ENCODE measurements at regions not wholly inside any gene's neighbourhood (a gene's known extent, or its start where the extent isn't known, plus 50 kb on each side); places are given as distances from the start of the nearest gene placed in this dataset.

- TF ChIP-seq CTCF (conservative IDR thresholded peaks at IDR 0.05) = no peak
- H3K27ac ChIP-seq = no peak overlapping the region
These were observed 703.5 kb downstream of the TFAP2A start for GRCh38 chr6:9711365-9711764.

- H3K27ac ChIP-seq = no peak overlapping the region
- no peak for TF ChIP-seq CTCF (conservative IDR thresholded peaks at IDR 0.05)
These were observed 704.3 kb downstream of the TFAP2A start for GRCh38 chr6:9710574-9710973.

GRCh38 chr6:9708600-9708999 is 706.3 kb downstream of the TFAP2A start:
- TF ChIP-seq CTCF (conservative IDR thresholded peaks at IDR 0.05) = no peak
- H3K27ac ChIP-seq = no peak overlapping the region

- no peak overlapping the region for H3K27ac ChIP-seq
- TF ChIP-seq CTCF (conservative IDR thresholded peaks at IDR 0.05) = no peak
These were observed 709.9 kb downstream of the TFAP2A start for GRCh38 chr6:9704989-9705388.

GRCh38 chr6:9702914-9703313 is 712.0 kb downstream of the TFAP2A start:
- no peak for TF ChIP-seq CTCF (conservative IDR thresholded peaks at IDR 0.05)
- no peak overlapping the region for H3K27ac ChIP-seq

GRCh38 chr6:9699888-9700287 is 715.0 kb downstream of the TFAP2A start:
- TF ChIP-seq CTCF (conservative IDR thresholded peaks at IDR 0.05) = no peak

GRCh38 chr6:9697263-9697931 is 717.5 kb downstream of the TFAP2A start:
- no peak for TF ChIP-seq CTCF (conservative IDR thresholded peaks at IDR 0.05)

More at GRCh38 chr6:9699888-9700287, 715.0 kb downstream of the TFAP2A start:
- no peak overlapping the region for H3K27ac ChIP-seq

More at GRCh38 chr6:9697263-9697931, 717.5 kb downstream of the TFAP2A start:
- H3K27ac ChIP-seq = no peak overlapping the region

Data from VCaP (cell line).